ENCODE measurements at regions not wholly inside any gene's neighbourhood (a gene's known extent, or its start where the extent isn't known, plus 50 kb on each side); places are given as distances from the start of the nearest gene placed in this dataset.
A peak's percentile ranks its signal among the peaks of the same experiment; 100 is the strongest.

- Histone ChIP-seq H3K4me1 (replicated peaks in 1 of 4; ENCODE audit: control insufficient read depth in 3 of 4, insufficient read depth in 4 of 4, low read length in 3 of 4) (peaks cover 3 to 18% (median 10%) of the 10 kb centered on the region in 4 experiments; a peak in 6 of 7 replicates), H3K9ac (replicated peaks in 1 of 4; ENCODE audit: extremely low read depth in 1 of 4, low read depth in 3 of 4, low read length in 3 of 4) (no peak overlapping the region), H2AK5ac (ENCODE audit: low read depth, low read length) (no peak overlapping the region), H3K27me3 (replicated peaks in 1 of 4; ENCODE audit: control insufficient read depth in 3 of 4, extremely low read depth in 1 of 4, insufficient read depth in 3 of 4, low read length in 3 of 4) (no peaks in the 10 kb centered on the region), H3K36me3 (ENCODE audit: control insufficient read depth in 2 of 4, insufficient read depth in 4 of 4, low read length in 3 of 4) (no peaks in the 10 kb centered on the region), H3K4me3 (ENCODE audit: extremely low read depth in 1 of 4, insufficient read depth in 2 of 4, low read depth in 3 of 4, low read length in 4 of 4) (no peak overlapping the region), H2BK12ac (ENCODE audit: low read depth, low read length) (no peak overlapping the region), H2BK20ac (ENCODE audit: low read length) (no peak overlapping the region), H3K27ac (ENCODE audit: low read depth, low read length) (no peak overlapping the region), H3K79me2 (ENCODE audit: control insufficient read depth in 1 of 2, insufficient read depth in 2 of 2, low read length in 2 of 2) (no peaks in the 10 kb centered on the region), H3K14ac (ENCODE audit: insufficient read length) (no peak overlapping the region), H3K4ac (replicated peaks; ENCODE audit: insufficient read length, low read depth, low read length) (no peak overlapping the region), H3K9me3 (ENCODE audit: insufficient read depth in 2 of 2, low read depth in 1 of 2, low read length in 1 of 2) (no peaks in the 10 kb centered on the region), H3K56ac (replicated peaks; ENCODE audit: insufficient read length, low read depth, low read length) (no peak overlapping the region), H4K91ac (replicated peaks; ENCODE audit: insufficient read length, low read length) (no peak overlapping the region), H4K20me1 (replicated peaks in 1 of 2; ENCODE audit: control insufficient read depth in 1 of 2, insufficient read depth in 2 of 2, low read length in 2 of 2) (no peaks in the 10 kb centered on the region), H2BK120ac (replicated peaks; ENCODE audit: low read depth, low read length) (no peak overlapping the region), H3K18ac (ENCODE audit: extremely low read depth, low read length) (no peak overlapping the region), H3K23ac (ENCODE audit: insufficient read length) (no peak overlapping the region), H2BK15ac (ENCODE audit: low read length) (0 out of 2 replicates have a peak overlapping the region, but pooled peaks have one; percentile 21), H3K79me1 (ENCODE audit: low read depth, low read length) (no peaks in the 10 kb centered on the region), H2BK5ac (ENCODE audit: low read depth, low read length) (no peak overlapping the region), H3K4me2 (ENCODE audit: insufficient read depth in 1 of 2, low read depth in 2 of 2, low read length in 2 of 2) (no peak overlapping the region), H4K5ac (ENCODE audit: insufficient read length, low read depth, low read length) (no peak overlapping the region), H4K8ac (ENCODE audit: extremely low read depth, insufficient read depth, low read length) (no peak overlapping the region), H2AFZ (ENCODE audit: low read length) (no peak overlapping the region), H3K23me2 (ENCODE audit: low read depth, low read length) (no peaks in the 10 kb centered on the region)
- TF ChIP-seq ATF2 (IDR thresholded peaks at IDR 0.05; ENCODE audit: low read length) = no peak
- TF ChIP-seq JUND (IDR thresholded peaks at IDR 0.05; ENCODE audit: low read length) = no peak
- TF ChIP-seq, protein P1, sequence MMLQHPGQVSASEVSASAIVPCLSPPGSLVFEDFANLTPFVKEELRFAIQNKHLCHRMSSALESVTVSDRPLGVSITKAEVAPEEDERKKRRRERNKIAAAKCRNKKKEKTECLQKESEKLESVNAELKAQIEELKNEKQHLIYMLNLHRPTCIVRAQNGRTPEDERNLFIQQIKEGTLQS (IDR thresholded peaks at IDR 0.05; ENCODE audit: insufficient read depth, low read depth, low read length) = no peak
- TF ChIP-seq RBBP5 (IDR thresholded peaks at IDR 0.05; ENCODE audit: borderline replicate concordance, low read depth, low read length) = no peak
- no peak for TF ChIP-seq SP1 (IDR thresholded peaks at IDR 0.05; ENCODE audit: low read depth, low read length)
- TF ChIP-seq KDM4A (IDR thresholded peaks at IDR 0.05; ENCODE audit: low read depth, low read length, severe bottlenecking) = no peak
- no peak for TF ChIP-seq HDAC6 (IDR thresholded peaks at IDR 0.05; ENCODE audit: low read depth, low read length)
- no peak for TF ChIP-seq PHF8 (conservative IDR thresholded peaks at IDR 0.05; ENCODE audit: low read depth, low read length)
- TF ChIP-seq TAF1 (IDR thresholded peaks at IDR 0.05; ENCODE audit: low read depth, low read length) = no peak
- no peak for FAIRE-seq
- WGBS, 2 experiments (ENCODE audit: extremely low coverage in 1 of 2, insufficient coverage in 1 of 2, insufficient read length in 1 of 2, insufficient replicate concordance in 2 of 2, low coverage in 1 of 2, low lambda C conversion rate in 2 of 2, missing lambda C conversion rate in 1 of 2) = 94% methylated on average over 2 of the region's 2 CpGs; no CpG with 5 or more reads in 1 of the 2 experiments
- CTCF ChIA-PET (ENCODE audit: partially characterized antibody) = interaction anchor here (0.9 kb wide), 1 partner anchor 131 kb away, joined by 5 read pairs; no protein-coding TSS in a partner anchor
- no peak for DNase-seq (ENCODE audit: low read depth in 1 of 2, low spot score in 2 of 2)
- POLR2A ChIA-PET (ENCODE audit: partially characterized antibody) = interaction anchor here (0.9 kb wide), 1 partner anchor 36 kb away, joined by 3 read pairs; no protein-coding TSS in a partner anchor
Observed at GRCh38 chr3:36175113-36175812, 205.0 kb upstream of the STAC start.

Data from H1 (cell line).